GM18867 (cell line): ENCODE measurements at regions not wholly inside any gene's neighbourhood (a gene's known extent, or its start where the extent isn't known, plus 50 kb on each side); places are given as distances from the start of the nearest gene placed in this dataset.
"Not testable (repeated sequence)": the region's sequence is repeated elsewhere in the genome, so short reads cannot be mapped to it uniquely, and the experiment has no call there.

ENCODE experiments used
- ATAC-seq: cut with Tn5 transposase; IDR thresholded peaks from one replicate; pipeline ENCODE4 v1.9.1; 2021; ENCODE audit warnings: mild to moderate bottlenecking, moderate library complexity; ENCODE audit not compliant: unreplicated experiment

- no peak for ATAC-seq
These were observed 175.8 kb upstream of the MME start for GRCh38 chr3:154904328-154904727.

GRCh38 chr3:154902495-154902894 is 177.6 kb upstream of the MME start:
- ATAC-seq, result not testable (repeated sequence)

GRCh38 chr3:154901278-154901677 is 178.8 kb upstream of the MME start:
- ATAC-seq, result no peak

GRCh38 chr3:154900816-154901215 is 179.3 kb upstream of the MME start:
- no peak for ATAC-seq

- ATAC-seq, result no peak
These were observed 181.2 kb upstream of the MME start for GRCh38 chr3:154898916-154899315.

GRCh38 chr3:154898443-154898842 is 181.7 kb upstream of the MME start:
- ATAC-seq, result no peak

GRCh38 chr3:154893813-154894212 is 186.3 kb upstream of the MME start:
- ATAC-seq, result no peak

GRCh38 chr3:154889227-154889634 is 190.9 kb upstream of the MME start:
- no peak for ATAC-seq

- ATAC-seq, result no peak
These were observed 192.2 kb upstream of the MME start for GRCh38 chr3:154887869-154888268.

- no peak for ATAC-seq
These were observed 193.7 kb upstream of the MME start for GRCh38 chr3:154886437-154886836.

GRCh38 chr3:154885418-154885817 is 194.7 kb upstream of the MME start:
- ATAC-seq, result no peak

- ATAC-seq, result no peak
These were observed 195.2 kb upstream of the MME start for GRCh38 chr3:154884952-154885351.

GRCh38 chr3:154875142-154875541 is 205.0 kb upstream of the MME start:
- ATAC-seq, result no peak

- ATAC-seq, result no peak
These were observed 207.4 kb upstream of the MME start for GRCh38 chr3:154872696-154873095.

- no peak for ATAC-seq
These were observed 208.0 kb upstream of the MME start for GRCh38 chr3:154872074-154872473.

- no peak for ATAC-seq
These were observed 215.2 kb upstream of the MME start for GRCh38 chr3:154864947-154865346.

GRCh38 chr3:154862265-154862664 is 217.9 kb upstream of the MME start:
- no peak for ATAC-seq

GRCh38 chr3:154852998-154853397 is 227.1 kb upstream of the MME start:
- not testable (repeated sequence) for ATAC-seq

GRCh38 chr3:154852515-154852914 is 227.6 kb upstream of the MME start:
- ATAC-seq, result no peak

GRCh38 chr3:154851644-154852043 is 228.5 kb upstream of the MME start:
- ATAC-seq, result no peak

GRCh38 chr3:154850921-154851320 is 229.2 kb upstream of the MME start:
- ATAC-seq, result no peak

GRCh38 chr3:154849408-154849807 is 230.7 kb upstream of the MME start:
- no peak for ATAC-seq

- no peak for ATAC-seq
These were observed 235.3 kb upstream of the MME start for GRCh38 chr3:154844863-154845262.

- ATAC-seq, result no peak
These were observed 236.5 kb upstream of the MME start for GRCh38 chr3:154843647-154844046.
